ENCODE measurements at regions not wholly inside any gene's neighbourhood (a gene's known extent, or its start where the extent isn't known, plus 50 kb on each side); places are given as distances from the start of the nearest gene placed in this dataset.
"Not testable (repeated sequence)": the region's sequence is repeated elsewhere in the genome, so short reads cannot be mapped to it uniquely, and the experiment has no call there.

DNA sequence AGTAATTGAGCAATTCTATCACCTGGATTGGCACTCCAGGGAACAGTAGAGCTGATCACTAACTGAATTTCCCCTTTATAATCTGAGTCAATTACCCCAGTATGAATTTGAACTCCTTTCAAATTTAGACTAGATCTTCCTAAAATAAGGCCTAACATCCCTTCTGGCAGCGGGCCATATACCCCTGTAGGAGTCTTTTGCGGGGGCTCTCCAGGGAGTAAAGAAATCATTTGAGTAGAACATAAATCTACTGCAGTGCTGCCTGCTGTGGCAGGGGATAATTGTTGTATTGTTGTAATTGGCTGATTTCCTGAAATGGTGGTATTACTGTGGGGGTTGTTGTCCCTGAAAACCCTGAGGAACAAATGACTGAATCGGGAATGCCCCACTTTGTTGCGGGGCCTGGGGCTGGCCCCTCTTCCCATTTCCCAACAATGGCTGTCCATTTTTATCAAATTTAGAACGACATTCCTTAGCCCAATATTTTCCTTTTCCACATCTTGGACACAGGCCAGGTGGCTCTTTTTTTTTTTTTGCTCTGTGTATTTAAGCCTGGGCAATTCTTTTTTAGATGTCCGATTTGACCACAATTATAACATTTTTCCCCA, 217.4 kb downstream of the ADRA2C start:
- TF ChIP-seq, protein P1, sequence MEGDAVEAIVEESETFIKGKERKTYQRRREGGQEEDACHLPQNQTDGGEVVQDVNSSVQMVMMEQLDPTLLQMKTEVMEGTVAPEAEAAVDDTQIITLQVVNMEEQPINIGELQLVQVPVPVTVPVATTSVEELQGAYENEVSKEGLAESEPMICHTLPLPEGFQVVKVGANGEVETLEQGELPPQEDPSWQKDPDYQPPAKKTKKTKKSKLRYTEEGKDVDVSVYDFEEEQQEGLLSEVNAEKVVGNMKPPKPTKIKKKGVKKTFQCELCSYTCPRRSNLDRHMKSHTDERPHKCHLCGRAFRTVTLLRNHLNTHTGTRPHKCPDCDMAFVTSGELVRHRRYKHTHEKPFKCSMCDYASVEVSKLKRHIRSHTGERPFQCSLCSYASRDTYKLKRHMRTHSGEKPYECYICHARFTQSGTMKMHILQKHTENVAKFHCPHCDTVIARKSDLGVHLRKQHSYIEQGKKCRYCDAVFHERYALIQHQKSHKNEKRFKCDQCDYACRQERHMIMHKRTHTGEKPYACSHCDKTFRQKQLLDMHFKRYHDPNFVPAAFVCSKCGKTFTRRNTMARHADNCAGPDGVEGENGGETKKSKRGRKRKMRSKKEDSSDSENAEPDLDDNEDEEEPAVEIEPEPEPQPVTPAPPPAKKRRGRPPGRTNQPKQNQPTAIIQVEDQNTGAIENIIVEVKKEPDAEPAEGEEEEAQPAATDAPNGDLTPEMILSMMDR (conservative IDR thresholded peaks at IDR 0.05) = not testable (repeated sequence)
- TF ChIP-seq EZH2 (IDR thresholded peaks at IDR 0.05; ENCODE audit: low read depth) = not testable (repeated sequence)

All from PC-9 (cell line).